HUES64 (cell line): ENCODE measurements at regions not wholly inside any gene's neighbourhood (a gene's known extent, or its start where the extent isn't known, plus 50 kb on each side); places are given as distances from the start of the nearest gene placed in this dataset.
A peak's percentile ranks its signal among the peaks of the same experiment; 100 is the strongest.

Source experiments
- H3K27ac ChIP-seq: 2 replicates; pipeline ENCODE4 v1.7.0; 2013; ENCODE audit warnings: low read depth, low read length, inconsistent platforms
- H3K27me3 ChIP-seq: 2 replicates; pipeline ENCODE4 v1.6.1; 2013; ENCODE audit warnings: mild to moderate bottlenecking, low read length; ENCODE audit not compliant: insufficient read depth
- H3K36me3 ChIP-seq: 2 replicates; pipeline ENCODE4 v1.6.1; 2013; ENCODE audit warnings: mild to moderate bottlenecking, low read length; ENCODE audit not compliant: insufficient read depth
- H3K4me1 ChIP-seq: 2 replicates; pipeline ENCODE4 v1.6.1; 2013; ENCODE audit warnings: mild to moderate bottlenecking, low read length, moderate library complexity; ENCODE audit not compliant: insufficient read depth
- H3K4me3 ChIP-seq: 2 replicates; pipeline ENCODE4 v1.5.1; 2013; ENCODE audit warnings: mild to moderate bottlenecking, low read length, moderate library complexity
- H3K9ac ChIP-seq: 2 replicates; pipeline ENCODE4 v1.6.1; 2013; ENCODE audit warnings: mild to moderate bottlenecking, low read depth, low read length
- H3K9me3 ChIP-seq: 2 replicates; pipeline ENCODE4 v1.6.1; 2013; ENCODE audit warnings: low read depth, low read length; ENCODE audit not compliant: insufficient read depth
- WGBS: fragments of 150-250, 120-280 bp; methylation state at CpG from one replicate; pipeline ENCODE4 v1.1.7; 2013; ENCODE audit warnings: missing lambda C conversion rate; 5-methylcytosine and 5-hydroxymethylcytosine counted together

- Histone ChIP-seq H3K4me1 (peaks cover 44% of the 10 kb centered on the region), H3K27me3 (no peaks in the 10 kb centered on the region), H3K9me3 (no peaks in the 10 kb centered on the region), H3K36me3 (no peaks in the 10 kb centered on the region), H3K4me3 (no peak overlapping the region), H3K27ac (no peak overlapping the region), H3K9ac (no peak overlapping the region)
- WGBS = 75% methylated on average over 2 of the region's 2 CpGs
Measured at GRCh38 chr3:82087958-82088357, 326.5 kb upstream of the GBE1 start.

- Histone ChIP-seq H3K9me3 (no peaks in the 10 kb centered on the region), H3K27me3 (no peaks in the 10 kb centered on the region), H3K27ac (peak overlapping the region; percentile 43; the same call in 1 of the 2 replicates), H3K36me3 (no peaks in the 10 kb centered on the region), H3K9ac (no peak overlapping the region), H3K4me1 (peaks cover 46% of the 10 kb centered on the region), H3K4me3 (no peak overlapping the region)
- WGBS = 94% methylated on average over 4 of the region's 5 CpGs
Measured at GRCh38 chr3:82085851-82086475, 324.5 kb upstream of the GBE1 start.

GRCh38 chr3:82085356-82085755, 323.9 kb upstream of the GBE1 start:
- Histone ChIP-seq H3K27me3 (no peaks in the 10 kb centered on the region), H3K9ac (peak overlapping the region; percentile 55), H3K4me3 (peak overlapping the region; percentile 20; the same call in 1 of the 2 replicates), H3K36me3 (no peaks in the 10 kb centered on the region), H3K4me1 (peaks cover 52% of the 10 kb centered on the region), H3K9me3 (no peaks in the 10 kb centered on the region), H3K27ac (peak overlapping the region; percentile 71; the same call in 1 of the 2 replicates)
- WGBS = 90% methylated on average over 3 of the region's 3 CpGs

- WGBS = 94% methylated on average over 1 of the region's 1 CpG
- Histone ChIP-seq H3K27ac (peak overlapping the region; percentile 71; the same call in 1 of the 2 replicates), H3K4me3 (no peak overlapping the region), H3K36me3 (no peaks in the 10 kb centered on the region), H3K9me3 (no peaks in the 10 kb centered on the region), H3K4me1 (peaks cover 56% of the 10 kb centered on the region), H3K9ac (peak overlapping the region; percentile 55), H3K27me3 (no peaks in the 10 kb centered on the region)
Measured at GRCh38 chr3:82084824-82085223, 323.4 kb upstream of the GBE1 start.

GRCh38 chr3:82082796-82083195, 321.4 kb upstream of the GBE1 start:
- H3K27me3 ChIP-seq = no peaks in the 10 kb centered on the region
- no peak overlapping the region for H3K9ac ChIP-seq
- H3K27ac ChIP-seq = no peak overlapping the region
- H3K36me3 ChIP-seq = no peaks in the 10 kb centered on the region
- no peaks in the 10 kb centered on the region for H3K9me3 ChIP-seq
- no peak overlapping the region for H3K4me3 ChIP-seq
- peaks cover 44% of the 10 kb centered on the region for H3K4me1 ChIP-seq

- 100% methylated on average over 1 of the region's 2 CpGs for WGBS
- Histone ChIP-seq H3K9me3 (no peaks in the 10 kb centered on the region), H3K27me3 (no peaks in the 10 kb centered on the region), H3K27ac (no peak overlapping the region), H3K36me3 (no peaks in the 10 kb centered on the region), H3K9ac (no peak overlapping the region), H3K4me1 (peaks cover 38% of the 10 kb centered on the region), H3K4me3 (no peak overlapping the region)
Measured at GRCh38 chr3:82081351-82081750, 319.9 kb upstream of the GBE1 start.

GRCh38 chr3:82080792-82081191, 319.3 kb upstream of the GBE1 start:
- no peaks in the 10 kb centered on the region for H3K36me3 ChIP-seq
- no peak overlapping the region for H3K4me3 ChIP-seq
- 89% methylated on average over 3 of the region's 3 CpGs for WGBS
- H3K9ac ChIP-seq = no peak overlapping the region
- no peaks in the 10 kb centered on the region for H3K9me3 ChIP-seq
- H3K27ac ChIP-seq = no peak overlapping the region
- H3K27me3 ChIP-seq = no peaks in the 10 kb centered on the region
- H3K4me1 ChIP-seq = peaks cover 33% of the 10 kb centered on the region

- 93% methylated on average over 3 of the region's 3 CpGs for WGBS
- Histone ChIP-seq H3K36me3 (no peaks in the 10 kb centered on the region), H3K4me3 (no peak overlapping the region), H3K27me3 (no peaks in the 10 kb centered on the region), H3K4me1 (peaks cover 27% of the 10 kb centered on the region), H3K9me3 (no peaks in the 10 kb centered on the region), H3K27ac (no peak overlapping the region), H3K9ac (peak overlapping the region; percentile 16; the same call in 1 of the 2 replicates)
Measured at GRCh38 chr3:82080261-82080660, 318.8 kb upstream of the GBE1 start.

GRCh38 chr3:82079335-82079890, 318.0 kb upstream of the GBE1 start:
- H3K27me3 ChIP-seq = no peaks in the 10 kb centered on the region
- H3K9ac ChIP-seq = no peak overlapping the region
- peaks cover 19% of the 10 kb centered on the region for H3K4me1 ChIP-seq
- 88% methylated on average over 4 of the region's 5 CpGs for WGBS
- H3K36me3 ChIP-seq = no peaks in the 10 kb centered on the region
- no peak overlapping the region for H3K4me3 ChIP-seq
- no peak overlapping the region for H3K27ac ChIP-seq
- H3K9me3 ChIP-seq = no peaks in the 10 kb centered on the region

GRCh38 chr3:82078246-82078645, 316.8 kb upstream of the GBE1 start:
- H3K4me1 ChIP-seq = peaks cover 12% of the 10 kb centered on the region
- H3K36me3 ChIP-seq = no peaks in the 10 kb centered on the region
- H3K27me3 ChIP-seq = no peaks in the 10 kb centered on the region
- H3K9me3 ChIP-seq = no peaks in the 10 kb centered on the region
- no peak overlapping the region for H3K27ac ChIP-seq
- no peak overlapping the region for H3K4me3 ChIP-seq
- no peak overlapping the region for H3K9ac ChIP-seq
- WGBS = 93% methylated on average over 3 of the region's 3 CpGs

GRCh38 chr3:82067420-82067819, 306.0 kb upstream of the GBE1 start:
- Histone ChIP-seq H3K9me3 (no peaks in the 10 kb centered on the region), H3K9ac (no peak overlapping the region), H3K36me3 (no peaks in the 10 kb centered on the region), H3K4me3 (no peak overlapping the region), H3K4me1 (no peaks in the 10 kb centered on the region), H3K27ac (no peak overlapping the region), H3K27me3 (no peaks in the 10 kb centered on the region)
- 95% methylated on average over 7 of the region's 7 CpGs for WGBS
